Ascending aorta (tissue), 2 donors: ENCODE measurements at regions not wholly inside any gene's neighbourhood (a gene's known extent, or its start where the extent isn't known, plus 50 kb on each side); places are given as distances from the start of the nearest gene placed in this dataset.

Experiments
- DNase-seq, 2 donors: peaks; one replicate each; pipeline ENCODE4 v3.0.0-alpha.2; 2019; ENCODE audit warnings: low spot score in 2 of 2
- H3K27ac ChIP-seq, 2 donors: fragments of 200-600 bp; sonication (generic); one replicate each; pipeline ENCODE4 v1.5.1; 2016 to 2017; ENCODE audit warnings: mild to moderate bottlenecking in 1 of 2
- H3K27me3 ChIP-seq: fragments of 200-600 bp; sonication (generic); one replicate; pipeline ENCODE4 v1.5.1; 2017
- H3K36me3 ChIP-seq, 2 donors: fragments of 200-600 bp; sonication (generic); one replicate each; pipeline ENCODE4 v1.5.1; 2016
- H3K4me1 ChIP-seq, 2 donors: fragments of 200-600 bp; sonication (generic); one replicate each; pipeline ENCODE4 v1.5.1; 2016 to 2017; ENCODE audit warnings: mild to moderate bottlenecking in 1 of 2
- H3K4me3 ChIP-seq, 2 donors: fragments of 200-600 bp; sonication (generic); one replicate each; pipeline ENCODE4 v1.5.1; 2016 to 2017; ENCODE audit warnings: mild to moderate bottlenecking in 1 of 2
- H3K9me3 ChIP-seq, 2 donors: fragments of 200-600 bp; sonication (generic); one replicate each; pipeline ENCODE4 v1.5.1; 2016
- CTCF ChIP-seq, 3 experiments: fragments of 200-600 bp in 2 of 3; fragments of 450-650 bp in 1 of 3; sonication (generic) in 2 of 3; IDR thresholded peaks; one replicate each; pipeline ENCODE4 v1.5.1; 2016 to 2019; ENCODE audit warnings: antibody characterized with exemption in 3 of 3, mild to moderate bottlenecking in 1 of 3, moderate library complexity in 1 of 3
- intact Hi-C: fragments of 100-400 bp; cut with DNase I; formaldehyde crosslinking; loops from one replicate; pipeline ENCODE4 v1.15.1; 2023

- DNase-seq: no peak
- intact Hi-C loops: no loop called here
- Histone ChIP-seq H3K36me3 (no peaks in the 10 kb centered on the region), H3K9me3 (no peaks in the 10 kb centered on the region), H3K27ac (no peak overlapping the region), H3K4me1 (no peaks in the 10 kb centered on the region), H3K27me3 (no peaks in the 10 kb centered on the region), H3K4me3 (no peak overlapping the region)
- TF ChIP-seq CTCF (IDR thresholded peaks at IDR 0.05): no peak
Measured at GRCh38 chr9:121581786-121582600, 69.4 kb upstream of the DAB2IP start.

- Histone ChIP-seq H3K27me3 (no peaks in the 10 kb centered on the region), H3K27ac (no peak overlapping the region), H3K4me3 (no peak overlapping the region), H3K36me3 (no peaks in the 10 kb centered on the region), H3K9me3 (no peaks in the 10 kb centered on the region), H3K4me1 (no peaks in the 10 kb centered on the region)
- TF ChIP-seq CTCF (IDR thresholded peaks at IDR 0.05): no peak
- no peak for DNase-seq
- intact Hi-C loops: no loop called here
Measured at GRCh38 chr9:121582641-121583040, 68.8 kb upstream of the DAB2IP start.

GRCh38 chr9:121584421-121584820, 67.0 kb upstream of the DAB2IP start:
- no peaks in the 10 kb centered on the region for H3K27me3 ChIP-seq
- no peaks in the 10 kb centered on the region for H3K9me3 ChIP-seq
- H3K27ac ChIP-seq: no peak overlapping the region
- no peaks in the 10 kb centered on the region for H3K4me1 ChIP-seq
- H3K36me3 ChIP-seq: no peaks in the 10 kb centered on the region
- DNase-seq: no peak
- H3K4me3 ChIP-seq: no peak overlapping the region
- TF ChIP-seq CTCF (IDR thresholded peaks at IDR 0.05): no peak
- intact Hi-C loops: no loop called here

DNA sequence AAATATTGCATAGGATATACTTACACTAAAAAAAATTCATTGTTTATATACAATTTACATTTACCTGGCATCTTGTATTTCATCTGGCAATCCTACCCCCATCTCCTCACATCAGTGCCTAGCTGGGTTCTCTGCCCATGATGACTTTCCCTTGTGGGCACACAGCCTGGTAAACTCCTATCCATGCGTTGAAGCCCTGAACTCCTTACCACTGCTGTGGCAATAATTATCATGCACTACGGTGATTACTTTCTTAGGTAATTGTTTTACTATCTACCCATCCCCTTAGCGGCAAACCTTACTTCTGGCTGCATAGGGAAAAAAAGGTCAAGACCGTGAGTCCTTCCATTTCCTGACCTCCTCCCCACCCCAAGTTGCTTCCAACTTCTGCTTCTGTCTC, 63.6 kb upstream of the DAB2IP start:
- TF ChIP-seq CTCF (IDR thresholded peaks at IDR 0.05): no peak
- intact Hi-C loops: no loop called here
- no peak overlapping the region for H3K4me3 ChIP-seq
- H3K4me1 ChIP-seq: no peaks in the 10 kb centered on the region
- H3K27me3 ChIP-seq: no peaks in the 10 kb centered on the region
- no peak overlapping the region for H3K27ac ChIP-seq
- DNase-seq: no peak
- H3K36me3 ChIP-seq: no peaks in the 10 kb centered on the region
- H3K9me3 ChIP-seq: no peaks in the 10 kb centered on the region

GRCh38 chr9:121589986-121590385, 61.4 kb upstream of the DAB2IP start:
- Histone ChIP-seq H3K36me3 (no peaks in the 10 kb centered on the region), H3K4me3 (no peak overlapping the region), H3K27me3 (no peaks in the 10 kb centered on the region), H3K27ac (no peak overlapping the region), H3K9me3 (no peaks in the 10 kb centered on the region), H3K4me1 (no peaks in the 10 kb centered on the region)
- no peak for TF ChIP-seq CTCF (IDR thresholded peaks at IDR 0.05)
- intact Hi-C loops: no loop called here
- no peak for DNase-seq
